ENCODE measurements at regions not wholly inside any gene's neighbourhood (a gene's known extent, or its start where the extent isn't known, plus 50 kb on each side); places are given as distances from the start of the nearest gene placed in this dataset.
A peak's percentile ranks its signal among the peaks of the same experiment; 100 is the strongest.

- peak; percentile 46 for TF ChIP-seq CTCF (IDR thresholded peaks at IDR 0.05)
- Histone ChIP-seq H3K79me2 (no peaks in the 10 kb centered on the region), H3K4me2 (ENCODE audit: low read length) (no peak overlapping the region), H2AFZ (no peak overlapping the region), H3K9me3 (ENCODE audit: control insufficient read depth, low read length) (no peaks in the 10 kb centered on the region), H3K27me3 (ENCODE audit: control insufficient read depth, insufficient read depth, low read length) (no peaks in the 10 kb centered on the region), H3K36me3 (ENCODE audit: control insufficient read depth, insufficient read depth, low read length) (no peaks in the 10 kb centered on the region), H3K9ac (no peak overlapping the region), H3K4me3 (ENCODE audit: low read depth, low read length) (no peak overlapping the region), H3K27ac (no peak overlapping the region), H3K4me1 (no peaks in the 10 kb centered on the region)
Observed at GRCh38 chr2:57497489-57498096, 549.0 kb upstream of the VRK2 start.

- Histone ChIP-seq H3K36me3 (ENCODE audit: control insufficient read depth, insufficient read depth, low read length) (no peaks in the 10 kb centered on the region), H3K27me3 (ENCODE audit: control insufficient read depth, insufficient read depth, low read length) (no peaks in the 10 kb centered on the region), H3K4me1 (no peaks in the 10 kb centered on the region), H3K4me3 (ENCODE audit: low read depth, low read length) (no peak overlapping the region), H3K27ac (no peak overlapping the region), H3K4me2 (ENCODE audit: low read length) (no peak overlapping the region), H3K79me2 (no peaks in the 10 kb centered on the region), H3K9ac (no peak overlapping the region), H2AFZ (no peak overlapping the region), H3K9me3 (ENCODE audit: control insufficient read depth, low read length) (no peaks in the 10 kb centered on the region)
- TF ChIP-seq CTCF (IDR thresholded peaks at IDR 0.05), result no peak
Observed at GRCh38 chr2:57504787-57505186, 541.8 kb upstream of the VRK2 start.

GRCh38 chr2:57509189-57509588 lies 537.4 kb upstream of the VRK2 start:
- H3K79me2 ChIP-seq, result no peaks in the 10 kb centered on the region
- TF ChIP-seq CTCF (IDR thresholded peaks at IDR 0.05), result no peak
- no peaks in the 10 kb centered on the region for H3K27me3 ChIP-seq (ENCODE audit: control insufficient read depth, insufficient read depth, low read length)
- no peak overlapping the region for H3K4me2 ChIP-seq (ENCODE audit: low read length)
- no peaks in the 10 kb centered on the region for H3K36me3 ChIP-seq (ENCODE audit: control insufficient read depth, insufficient read depth, low read length)
- no peak overlapping the region for H3K9ac ChIP-seq
- H3K9me3 ChIP-seq (ENCODE audit: control insufficient read depth, low read length), result no peaks in the 10 kb centered on the region
- no peak overlapping the region for H3K4me3 ChIP-seq (ENCODE audit: low read depth, low read length)
- H3K27ac ChIP-seq, result no peak overlapping the region
- no peaks in the 10 kb centered on the region for H3K4me1 ChIP-seq
- H2AFZ ChIP-seq, result no peak overlapping the region

- H3K36me3 ChIP-seq (ENCODE audit: control insufficient read depth, insufficient read depth, low read length), result no peaks in the 10 kb centered on the region
- H2AFZ ChIP-seq, result no peak overlapping the region
- no peaks in the 10 kb centered on the region for H3K27me3 ChIP-seq (ENCODE audit: control insufficient read depth, insufficient read depth, low read length)
- H3K4me3 ChIP-seq (ENCODE audit: low read depth, low read length), result no peak overlapping the region
- H3K4me2 ChIP-seq (ENCODE audit: low read length), result no peak overlapping the region
- TF ChIP-seq CTCF (IDR thresholded peaks at IDR 0.05), result no peak
- no peak overlapping the region for H3K9ac ChIP-seq
- H3K9me3 ChIP-seq (ENCODE audit: control insufficient read depth, low read length), result no peaks in the 10 kb centered on the region
- no peaks in the 10 kb centered on the region for H3K4me1 ChIP-seq
- no peak overlapping the region for H3K27ac ChIP-seq
- no peaks in the 10 kb centered on the region for H3K79me2 ChIP-seq
Observed at GRCh38 chr2:57510704-57511103, 535.9 kb upstream of the VRK2 start.

- Histone ChIP-seq H3K27me3 (ENCODE audit: control insufficient read depth, insufficient read depth, low read length) (no peaks in the 10 kb centered on the region), H3K79me2 (no peaks in the 10 kb centered on the region), H2AFZ (no peak overlapping the region), H3K27ac (no peak overlapping the region), H3K4me2 (ENCODE audit: low read length) (no peak overlapping the region), H3K4me1 (no peaks in the 10 kb centered on the region), H3K36me3 (ENCODE audit: control insufficient read depth, insufficient read depth, low read length) (no peaks in the 10 kb centered on the region), H3K9ac (no peak overlapping the region), H3K4me3 (ENCODE audit: low read depth, low read length) (no peak overlapping the region), H3K9me3 (ENCODE audit: control insufficient read depth, low read length) (no peaks in the 10 kb centered on the region)
- no peak for TF ChIP-seq CTCF (IDR thresholded peaks at IDR 0.05)
Observed at GRCh38 chr2:57515366-57515765, 531.2 kb upstream of the VRK2 start.

All from parathyroid adenoma (tissue), 2 donors.